Astrocyte (in vitro differentiated cells and primary cell): ENCODE measurements at regions not wholly inside any gene's neighbourhood (a gene's known extent, or its start where the extent isn't known, plus 50 kb on each side); places are given as distances from the start of the nearest gene placed in this dataset.

Experiments
- DNase-seq: peaks from one replicate; pipeline ENCODE4 v3.0.0-alpha.2; 2010; ENCODE audit warnings: low read depth
- FAIRE-seq: peaks from 2 replicates; lab custom pipeline; 2011; peaks lifted over from hg19 to GRCh38; lab: Jason Lieb, UNC
- H2AFZ ChIP-seq: 2 replicates; pipeline ENCODE4 v1.6.0; 2012; ENCODE audit warnings: low read depth, low read length, inconsistent platforms
- H3K27ac ChIP-seq: 2 replicates; pipeline ENCODE4 v1.5.1; 2011; ENCODE audit warnings: low read depth, low read length, inconsistent platforms
- H3K27me3 ChIP-seq: 2 replicates; pipeline ENCODE4 v1.6.0; 2011; ENCODE audit warnings: low read length, inconsistent platforms; ENCODE audit not compliant: insufficient read depth
- H3K36me3 ChIP-seq: 2 replicates; pipeline ENCODE4 v1.5.1; 2011; ENCODE audit warnings: low read length, inconsistent platforms; ENCODE audit not compliant: insufficient read depth
- H3K4me1 ChIP-seq: 2 replicates; pipeline ENCODE4 v1.5.1; 2011; ENCODE audit warnings: low read length, inconsistent platforms; ENCODE audit not compliant: insufficient read depth
- H3K4me2 ChIP-seq: 2 replicates; pipeline ENCODE4 v1.6.0; 2012; ENCODE audit warnings: low read length, inconsistent platforms
- H3K4me3 ChIP-seq: 2 replicates; pipeline ENCODE4 v1.5.1; 2011; ENCODE audit warnings: low read depth, mild to moderate bottlenecking, low read length, inconsistent platforms; ENCODE audit not compliant: insufficient read depth
- H3K79me2 ChIP-seq: 2 replicates; pipeline ENCODE4 v1.6.0; 2012; ENCODE audit warnings: mild to moderate bottlenecking, low read length, inconsistent platforms; ENCODE audit not compliant: insufficient read depth
- H3K9ac ChIP-seq: 2 replicates; pipeline ENCODE4 v1.6.0; 2012; ENCODE audit warnings: mild to moderate bottlenecking, low read length, inconsistent platforms
- H3K9me3 ChIP-seq: 2 replicates; pipeline ENCODE4 v1.5.1; 2012; ENCODE audit warnings: low read depth, mild to moderate bottlenecking, low read length, inconsistent platforms; ENCODE audit not compliant: insufficient read depth
- H4K20me1 ChIP-seq: 2 replicates; pipeline ENCODE4 v1.6.0; 2012; ENCODE audit warnings: low read length, inconsistent platforms; ENCODE audit not compliant: insufficient read depth
- H3K27ac Mint-ChIP-seq: one replicate; pipeline ENCODE4 v1.8.0; 2021; ENCODE audit warnings: mild to moderate bottlenecking, mixed read lengths; ENCODE audit not compliant: unreplicated experiment
- H3K27me3 Mint-ChIP-seq: one replicate; pipeline ENCODE4 v1.8.0; 2021; ENCODE audit warnings: low read depth, mixed read lengths; ENCODE audit not compliant: unreplicated experiment
- H3K36me3 Mint-ChIP-seq: one replicate; pipeline ENCODE4 v1.8.0; 2021; ENCODE audit warnings: low read depth, mixed read lengths; ENCODE audit not compliant: unreplicated experiment
- H3K4me1 Mint-ChIP-seq: one replicate; pipeline ENCODE4 v1.8.0; 2021; ENCODE audit warnings: low read depth, mixed read lengths; ENCODE audit not compliant: unreplicated experiment
- H3K4me3 Mint-ChIP-seq: one replicate; pipeline ENCODE4 v1.8.0; 2021; ENCODE audit warnings: mild to moderate bottlenecking, moderate library complexity, mixed read lengths; ENCODE audit not compliant: unreplicated experiment
- H3K9me3 Mint-ChIP-seq: one replicate; pipeline ENCODE4 v1.8.0; 2021; ENCODE audit warnings: mild to moderate bottlenecking, mixed read lengths; ENCODE audit not compliant: unreplicated experiment
- EZH2 ChIP-seq: IDR thresholded peaks from 2 replicates; pipeline ENCODE4 v1.6.1; 2012; ENCODE audit warnings: mild to moderate bottlenecking, low read length, inconsistent platforms; ENCODE audit not compliant: insufficient read depth
- TF ChIP-seq, protein P1 (sequence below): IDR thresholded peaks from 2 replicates; pipeline ENCODE4 v1.5.1; 2011; ENCODE audit warnings: low read depth, mild to moderate bottlenecking, inconsistent platforms, low read length, moderate library complexity; ENCODE audit not compliant: insufficient read depth

DNA sequence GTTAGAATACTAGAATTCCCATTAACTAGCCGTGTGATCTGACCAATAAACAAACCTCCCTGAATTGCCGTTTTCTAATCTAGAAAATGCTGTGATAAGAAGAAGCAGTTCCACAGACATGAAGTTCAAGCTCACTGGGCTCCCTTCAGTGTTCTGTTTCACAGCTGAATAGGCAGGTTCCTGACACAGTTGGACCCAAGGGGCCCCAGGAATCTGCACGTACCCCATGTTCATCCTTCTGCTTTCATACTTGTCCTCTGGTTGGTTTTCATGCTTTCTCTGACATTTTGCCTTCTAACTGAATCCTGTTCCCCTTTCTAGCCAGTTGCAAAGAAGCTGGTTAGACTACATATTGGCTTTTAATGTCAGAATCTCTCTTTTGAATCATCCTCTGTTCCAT lies 374.1 kb upstream of the MAD2L1 start:
- Histone ChIP-seq H3K4me2 (no peak overlapping the region), H3K4me1 (no peaks in the 10 kb centered on the region), H3K4me3 (no peak overlapping the region), H2AFZ (no peak overlapping the region), H3K79me2 (no peaks in the 10 kb centered on the region), H3K9me3 (no peaks in the 10 kb centered on the region), H4K20me1 (no peaks in the 10 kb centered on the region), H3K9ac (no peak overlapping the region), H3K36me3 (no peaks in the 10 kb centered on the region), H3K27me3 (no peaks in the 10 kb centered on the region), H3K27ac (no peak overlapping the region)
- Mint-ChIP-seq H3K4me3 (no peak overlapping the region), H3K36me3 (no peaks in the 10 kb centered on the region), H3K9me3 (no peaks in the 10 kb centered on the region), H3K4me1 (peaks cover 2% of the 10 kb centered on the region), H3K27ac (no peak overlapping the region), H3K27me3 (peaks cover 2% of the 10 kb centered on the region)
- TF ChIP-seq, protein P1, sequence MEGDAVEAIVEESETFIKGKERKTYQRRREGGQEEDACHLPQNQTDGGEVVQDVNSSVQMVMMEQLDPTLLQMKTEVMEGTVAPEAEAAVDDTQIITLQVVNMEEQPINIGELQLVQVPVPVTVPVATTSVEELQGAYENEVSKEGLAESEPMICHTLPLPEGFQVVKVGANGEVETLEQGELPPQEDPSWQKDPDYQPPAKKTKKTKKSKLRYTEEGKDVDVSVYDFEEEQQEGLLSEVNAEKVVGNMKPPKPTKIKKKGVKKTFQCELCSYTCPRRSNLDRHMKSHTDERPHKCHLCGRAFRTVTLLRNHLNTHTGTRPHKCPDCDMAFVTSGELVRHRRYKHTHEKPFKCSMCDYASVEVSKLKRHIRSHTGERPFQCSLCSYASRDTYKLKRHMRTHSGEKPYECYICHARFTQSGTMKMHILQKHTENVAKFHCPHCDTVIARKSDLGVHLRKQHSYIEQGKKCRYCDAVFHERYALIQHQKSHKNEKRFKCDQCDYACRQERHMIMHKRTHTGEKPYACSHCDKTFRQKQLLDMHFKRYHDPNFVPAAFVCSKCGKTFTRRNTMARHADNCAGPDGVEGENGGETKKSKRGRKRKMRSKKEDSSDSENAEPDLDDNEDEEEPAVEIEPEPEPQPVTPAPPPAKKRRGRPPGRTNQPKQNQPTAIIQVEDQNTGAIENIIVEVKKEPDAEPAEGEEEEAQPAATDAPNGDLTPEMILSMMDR = no peak
- FAIRE-seq (no peak), DNase-seq (no peak)

- no peaks in the 10 kb centered on the region for H3K4me1 Mint-ChIP-seq
- DNase-seq = no peak
- H3K27ac Mint-ChIP-seq = no peak overlapping the region
- H3K4me3 ChIP-seq = no peak overlapping the region
- no peaks in the 10 kb centered on the region for H3K36me3 ChIP-seq
- H4K20me1 ChIP-seq = no peaks in the 10 kb centered on the region
- TF ChIP-seq EZH2 = no peak
- TF ChIP-seq, protein P1 = no peak
- H3K9me3 ChIP-seq = no peaks in the 10 kb centered on the region
- H3K79me2 ChIP-seq = no peaks in the 10 kb centered on the region
- no peak for FAIRE-seq
- no peaks in the 10 kb centered on the region for H3K27me3 ChIP-seq
- H3K36me3 Mint-ChIP-seq = no peaks in the 10 kb centered on the region
- H3K9ac ChIP-seq = no peak overlapping the region
- H3K27me3 Mint-ChIP-seq = no peaks in the 10 kb centered on the region
- H2AFZ ChIP-seq = peak overlapping the region; percentile 46
- no peak overlapping the region for H3K4me3 Mint-ChIP-seq
- H3K4me2 ChIP-seq = no peak overlapping the region
- no peak overlapping the region for H3K27ac ChIP-seq
- H3K9me3 Mint-ChIP-seq = no peaks in the 10 kb centered on the region
- no peaks in the 10 kb centered on the region for H3K4me1 ChIP-seq
Observed at GRCh38 chr4:120435179-120435578, 368.5 kb upstream of the MAD2L1 start.

DNA sequence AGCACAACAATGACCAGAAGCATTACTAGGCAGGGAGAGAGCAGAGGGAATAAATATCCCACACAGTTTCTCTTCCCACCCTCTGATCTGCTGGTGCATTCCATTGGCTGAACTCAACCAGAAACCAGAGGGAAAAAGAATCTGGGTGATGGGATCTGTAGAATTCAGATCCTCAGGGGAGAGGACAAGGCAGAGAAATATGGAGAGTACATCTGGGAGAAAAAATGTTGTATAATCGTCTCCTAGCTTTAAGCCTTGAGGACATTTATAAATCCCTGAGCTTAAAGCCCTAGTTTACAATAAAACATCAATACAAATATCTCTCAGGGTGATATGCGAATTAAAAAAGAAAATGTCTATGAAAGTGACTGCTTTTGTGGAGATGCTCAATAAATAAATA lies 368.1 kb upstream of the MAD2L1 start:
- Histone ChIP-seq H3K79me2 (no peaks in the 10 kb centered on the region), H3K9ac (no peak overlapping the region), H4K20me1 (no peaks in the 10 kb centered on the region), H3K4me2 (no peak overlapping the region), H3K4me1 (no peaks in the 10 kb centered on the region), H3K27ac (no peak overlapping the region), H2AFZ (no peak overlapping the region), H3K9me3 (no peaks in the 10 kb centered on the region), H3K36me3 (no peaks in the 10 kb centered on the region), H3K27me3 (no peaks in the 10 kb centered on the region), H3K4me3 (no peak overlapping the region)
- no peaks in the 10 kb centered on the region for H3K9me3 Mint-ChIP-seq
- no peak for TF ChIP-seq EZH2
- TF ChIP-seq, protein P1 = no peak
- H3K27ac Mint-ChIP-seq = no peak overlapping the region
- H3K4me1 Mint-ChIP-seq = no peaks in the 10 kb centered on the region
- H3K27me3 Mint-ChIP-seq = no peaks in the 10 kb centered on the region
- no peak overlapping the region for H3K4me3 Mint-ChIP-seq
- no peak for FAIRE-seq
- no peak for DNase-seq
- H3K36me3 Mint-ChIP-seq = no peaks in the 10 kb centered on the region
